SK-N-SH (cell line): ENCODE measurements at regions not wholly inside any gene's neighbourhood (a gene's known extent, or its start where the extent isn't known, plus 50 kb on each side); places are given as distances from the start of the nearest gene placed in this dataset.

Experiments used
- CTCF ChIA-PET: fragments of 300-600, 350-600 bp; formaldehyde crosslinking; extraction: SDS; loops from one replicate; lab custom pipeline; 2021; lab: Yijun Ruan, JAX
- POLR2A ChIA-PET: fragments of 350-600 bp; sonication (Branson Sonifier 250); formaldehyde crosslinking; extraction: SDS; loops from one replicate; lab custom pipeline; 2020; ENCODE audit warnings: antibody characterized with exemption, inconsistent platforms; lab: Yijun Ruan, JAX
- DNase-seq: peaks from one replicate; pipeline ENCODE4 v3.0.0; 2012
- H2AFZ ChIP-seq: fragments of 200-600 bp; sonication (generic); 2 replicates; pipeline ENCODE4 v1.8.1; 2016; ENCODE audit warnings: antibody characterized with exemption, mild to moderate bottlenecking, low read depth
- H3F3A ChIP-seq: fragments of 200-600 bp; sonication (generic); replicated peaks from 2 replicates; pipeline ENCODE3; 2016; ENCODE audit warnings: antibody characterized with exemption, mild to moderate bottlenecking; ENCODE audit not compliant: insufficient read depth
- H3K27ac ChIP-seq, 2 experiments: fragments of 200-500 bp in 1 of 2; fragments of 200-600 bp in 1 of 2; sonication (Bioruptor generic) in 1 of 2; sonication (generic), shearing (Covaris generic) in 1 of 2; 2 replicates each; pipeline versions ENCODE4 v1.5.1 to v1.6.1; 2014 to 2016; ENCODE audit warnings: low read depth in 2 of 2, inconsistent platforms in 1 of 2, low read length in 1 of 2, mild to moderate bottlenecking in 1 of 2, mixed read lengths in 1 of 2
- H3K27me3 ChIP-seq: fragments of 200-600 bp; sonication (generic), shearing (Covaris generic); 2 replicates; pipeline ENCODE4 v1.6.1; 2016; ENCODE audit warnings: mixed run types; ENCODE audit not compliant: insufficient read depth
- H3K36me3 ChIP-seq, 2 experiments: fragments of 200-500 bp in 1 of 2; fragments of 200-600 bp in 1 of 2; sonication (Bioruptor generic) in 1 of 2; sonication (generic) in 1 of 2; replicated peaks in 1 of 2; 2 replicates each; pipeline versions ENCODE3 to v1.5.1; 2014 to 2016; ENCODE audit warnings: low read length in 1 of 2, mild to moderate bottlenecking in 1 of 2; ENCODE audit not compliant: insufficient read depth in 2 of 2, control insufficient read depth in 1 of 2
- H3K4me1 ChIP-seq, 2 experiments: fragments of 200-500 bp in 1 of 2; fragments of 200-600 bp in 1 of 2; sonication (Bioruptor generic) in 1 of 2; sonication (generic), shearing (Covaris generic) in 1 of 2; 2 replicates each; pipeline versions ENCODE4 v1.5.1 to v1.6.1; 2014 to 2016; ENCODE audit warnings: low read depth in 1 of 2, low read length in 1 of 2, mixed run types in 1 of 2; ENCODE audit not compliant: insufficient read depth in 2 of 2, control insufficient read depth in 1 of 2
- H3K4me2 ChIP-seq: fragments of 200-600 bp; sonication (generic), shearing (Covaris generic); 2 replicates; pipeline ENCODE4 v1.6.1; 2017; ENCODE audit warnings: mixed run types
- H3K4me3 ChIP-seq, 2 experiments: fragments of 200-500 bp in 1 of 2; fragments of 200-600 bp in 1 of 2; sonication (Bioruptor generic) in 1 of 2; sonication (generic), shearing (Covaris generic) in 1 of 2; 2 replicates each; pipeline versions ENCODE4 v1.5.1 to v1.8.1; 2014 to 2016; ENCODE audit warnings: low read depth in 2 of 2, inconsistent platforms in 1 of 2, low read length in 1 of 2, mild to moderate bottlenecking in 1 of 2, mixed read lengths in 1 of 2, moderate library complexity in 1 of 2
- H3K79me2 ChIP-seq: fragments of 200-600 bp; sonication (generic); 2 replicates; pipeline ENCODE4 v1.8.1; 2017; ENCODE audit warnings: mild to moderate bottlenecking; ENCODE audit not compliant: insufficient read depth
- H3K9ac ChIP-seq: fragments of 200-600 bp; sonication (generic); 2 replicates; pipeline ENCODE4 v1.6.1; 2017; ENCODE audit warnings: mixed run types
- H3K9me2 ChIP-seq: fragments of 200-600 bp; sonication (generic); 2 replicates; pipeline ENCODE4 v1.6.1; 2017; ENCODE audit warnings: mixed run types
- H3K9me3 ChIP-seq: fragments of 200-600 bp; sonication (generic); 2 replicates; pipeline ENCODE4 v1.6.1; 2017; ENCODE audit warnings: mixed run types, mild to moderate bottlenecking, moderate library complexity
- H4K20me1 ChIP-seq: fragments of 200-600 bp; sonication (generic); 2 replicates; pipeline ENCODE4 v1.6.1; 2017; ENCODE audit warnings: mild to moderate bottlenecking, mixed run types; ENCODE audit not compliant: insufficient read depth
- FOXJ3 ChIP-seq: sonication (generic); formaldehyde crosslinking; IDR thresholded peaks from 2 replicates; pipeline ENCODE4 v1.5.1; 2020; ENCODE audit warnings: mild to moderate bottlenecking, missing genetic modification reagents
- FOXM1 ChIP-seq: IDR thresholded peaks from 2 replicates; pipeline ENCODE4 v1.4.0; 2012; ENCODE audit warnings: low read depth, mild to moderate bottlenecking
- GATA2 ChIP-seq: sonication (generic); formaldehyde crosslinking; IDR thresholded peaks from 2 replicates; pipeline ENCODE4 v1.5.0; 2020; ENCODE audit warnings: mild to moderate bottlenecking, missing genetic modification reagents
- NFIC ChIP-seq: IDR thresholded peaks from 2 replicates; pipeline ENCODE4 v1.4.0; 2012; ENCODE audit warnings: borderline replicate concordance
- NRF1 ChIP-seq: IDR thresholded peaks from 2 replicates; pipeline ENCODE4 v1.6.1; 2012; ENCODE audit warnings: low read depth, mild to moderate bottlenecking, low read length
- RAD21 ChIP-seq: IDR thresholded peaks from 2 replicates; pipeline ENCODE4 v1.6.1; 2012; ENCODE audit warnings: mild to moderate bottlenecking, low read length
- RXRA ChIP-seq: IDR thresholded peaks from 2 replicates; pipeline ENCODE4 v1.4.0; 2012; ENCODE audit warnings: low read depth, mild to moderate bottlenecking, borderline replicate concordance
- SIN3A ChIP-seq: IDR thresholded peaks from 2 replicates; pipeline ENCODE4 v1.6.1; 2012; ENCODE audit warnings: low read depth, mild to moderate bottlenecking, low read length, moderate library complexity, borderline replicate concordance
- SMC3 ChIP-seq: IDR thresholded peaks from 2 replicates; pipeline ENCODE4 v1.6.1; 2012; ENCODE audit warnings: low read depth, low read length, improper control_type of control experiment
- TEAD4 ChIP-seq: IDR thresholded peaks from 2 replicates; pipeline ENCODE4 v1.4.0; 2012; ENCODE audit warnings: mild to moderate bottlenecking, borderline replicate concordance; ENCODE audit not compliant: insufficient read depth
- WGBS: methylation state at CpG from one replicate; pipeline ENCODE4 v1.1.6; 2017; ENCODE audit warnings: low lambda C conversion rate; 5-methylcytosine and 5-hydroxymethylcytosine counted together
- TF ChIP-seq, protein P1 (sequence below): IDR thresholded peaks from 2 replicates; pipeline ENCODE4 v1.6.1; 2012; ENCODE audit warnings: mild to moderate bottlenecking, low read depth, low read length, moderate library complexity
- TF ChIP-seq, protein P2 (sequence below): fragments of 150-350 bp; IDR thresholded peaks from 2 replicates; pipeline ENCODE4 v1.6.1; 2016; ENCODE audit warnings: mild to moderate bottlenecking, low read depth, low read length

DNA sequence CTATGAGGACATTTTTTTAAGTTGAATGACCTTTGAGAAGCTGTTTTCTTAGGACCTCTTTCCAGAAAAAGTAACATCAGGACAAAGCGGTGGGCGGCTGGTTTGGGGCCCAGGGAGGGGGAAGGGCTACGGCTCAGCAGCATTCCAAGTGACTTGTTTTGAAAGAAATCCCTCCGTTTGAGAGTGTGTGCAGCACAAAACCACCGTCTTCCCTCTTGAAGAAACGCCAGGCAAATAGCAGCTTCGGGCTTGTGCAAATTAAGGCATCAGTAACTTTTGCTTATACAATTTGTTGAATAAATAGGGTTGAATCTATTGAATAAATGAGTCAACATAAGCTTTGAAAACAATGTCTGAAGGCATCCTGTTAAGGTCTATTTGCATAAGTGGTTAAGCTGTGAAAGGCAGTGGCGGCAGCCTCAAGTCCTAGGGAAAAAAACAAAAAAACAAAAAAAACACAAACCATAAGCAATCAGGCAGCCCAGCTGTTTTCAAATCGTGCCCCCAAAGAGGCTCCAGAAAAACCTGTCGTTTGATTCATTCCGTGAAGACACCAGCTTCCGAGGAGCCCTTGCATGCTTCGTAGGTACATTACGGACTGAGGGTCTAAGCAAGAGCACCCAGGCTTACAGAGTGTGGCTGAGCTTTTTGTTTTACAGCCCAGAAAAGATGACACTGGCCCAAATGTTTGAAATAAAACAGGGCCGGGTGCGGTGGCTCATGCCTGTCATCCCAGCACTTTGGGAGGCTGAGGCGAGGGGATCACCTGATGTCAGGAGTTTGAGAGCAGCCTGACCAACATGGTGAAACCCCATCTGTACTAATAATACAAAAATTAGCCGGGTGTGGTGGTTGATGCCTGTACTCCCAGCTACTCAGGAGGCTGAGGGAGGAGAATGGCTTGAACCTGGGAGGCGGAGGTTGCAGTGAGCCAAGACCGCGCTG, 103.7 kb downstream of the CRLF2 start (continued):
- TF ChIP-seq, protein P1, sequence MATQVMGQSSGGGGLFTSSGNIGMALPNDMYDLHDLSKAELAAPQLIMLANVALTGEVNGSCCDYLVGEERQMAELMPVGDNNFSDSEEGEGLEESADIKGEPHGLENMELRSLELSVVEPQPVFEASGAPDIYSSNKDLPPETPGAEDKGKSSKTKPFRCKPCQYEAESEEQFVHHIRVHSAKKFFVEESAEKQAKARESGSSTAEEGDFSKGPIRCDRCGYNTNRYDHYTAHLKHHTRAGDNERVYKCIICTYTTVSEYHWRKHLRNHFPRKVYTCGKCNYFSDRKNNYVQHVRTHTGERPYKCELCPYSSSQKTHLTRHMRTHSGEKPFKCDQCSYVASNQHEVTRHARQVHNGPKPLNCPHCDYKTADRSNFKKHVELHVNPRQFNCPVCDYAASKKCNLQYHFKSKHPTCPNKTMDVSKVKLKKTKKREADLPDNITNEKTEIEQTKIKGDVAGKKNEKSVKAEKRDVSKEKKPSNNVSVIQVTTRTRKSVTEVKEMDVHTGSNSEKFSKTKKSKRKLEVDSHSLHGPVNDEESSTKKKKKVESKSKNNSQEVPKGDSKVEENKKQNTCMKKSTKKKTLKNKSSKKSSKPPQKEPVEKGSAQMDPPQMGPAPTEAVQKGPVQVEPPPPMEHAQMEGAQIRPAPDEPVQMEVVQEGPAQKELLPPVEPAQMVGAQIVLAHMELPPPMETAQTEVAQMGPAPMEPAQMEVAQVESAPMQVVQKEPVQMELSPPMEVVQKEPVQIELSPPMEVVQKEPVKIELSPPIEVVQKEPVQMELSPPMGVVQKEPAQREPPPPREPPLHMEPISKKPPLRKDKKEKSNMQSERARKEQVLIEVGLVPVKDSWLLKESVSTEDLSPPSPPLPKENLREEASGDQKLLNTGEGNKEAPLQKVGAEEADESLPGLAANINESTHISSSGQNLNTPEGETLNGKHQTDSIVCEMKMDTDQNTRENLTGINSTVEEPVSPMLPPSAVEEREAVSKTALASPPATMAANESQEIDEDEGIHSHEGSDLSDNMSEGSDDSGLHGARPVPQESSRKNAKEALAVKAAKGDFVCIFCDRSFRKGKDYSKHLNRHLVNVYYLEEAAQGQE: no peak
- no peak for TF ChIP-seq FOXM1
- no peak for TF ChIP-seq FOXJ3 (CRISPR knock-in tag)
- no peak for TF ChIP-seq GATA2 (CRISPR knock-in tag)
- TF ChIP-seq SIN3A: no peak
- no peak for TF ChIP-seq TEAD4
- no peak for TF ChIP-seq SMC3
- no peak for TF ChIP-seq RXRA

DNA sequence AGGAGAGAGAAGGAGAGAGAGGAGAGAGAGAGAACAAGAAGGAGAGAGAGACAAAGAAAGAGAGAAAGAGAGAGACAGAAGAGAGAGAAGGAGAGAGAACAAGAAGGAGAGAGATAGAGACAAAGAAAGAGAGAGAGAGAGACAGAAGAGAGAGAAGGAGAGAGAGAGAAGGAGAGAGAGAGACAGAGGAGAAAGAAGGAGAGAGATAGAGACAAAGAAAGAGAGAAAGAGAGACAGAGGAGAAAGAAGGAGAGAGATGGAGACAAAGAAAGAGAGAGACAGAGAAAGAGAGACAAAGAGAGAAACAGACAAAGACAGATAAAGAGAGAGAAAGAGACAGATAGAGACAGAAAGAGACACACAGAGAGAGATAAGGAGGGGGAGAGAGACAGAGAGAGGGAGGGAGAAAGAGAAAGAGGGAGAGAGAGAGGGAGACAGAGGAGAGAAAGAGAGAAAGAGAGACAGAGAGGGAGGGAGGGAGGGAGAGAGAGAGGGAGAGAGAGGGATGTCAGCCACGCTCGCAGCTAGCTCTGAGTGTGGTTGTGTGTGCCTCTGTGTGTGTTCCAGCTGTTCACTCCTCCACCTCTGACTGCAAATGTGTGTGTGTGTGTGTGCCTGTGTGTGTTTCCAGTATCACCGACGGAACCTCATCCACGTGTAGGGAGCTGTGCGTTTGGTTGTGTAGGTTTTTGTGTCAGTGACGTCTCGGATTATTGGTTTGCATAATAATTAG, 105.8 kb downstream of the CRLF2 start:
- no peak overlapping the region for H3K27ac ChIP-seq
- TF ChIP-seq NRF1 (no peak), SIN3A (no peak), NFIC (no peak), RAD21 (no peak)
- TF ChIP-seq, protein P2, sequence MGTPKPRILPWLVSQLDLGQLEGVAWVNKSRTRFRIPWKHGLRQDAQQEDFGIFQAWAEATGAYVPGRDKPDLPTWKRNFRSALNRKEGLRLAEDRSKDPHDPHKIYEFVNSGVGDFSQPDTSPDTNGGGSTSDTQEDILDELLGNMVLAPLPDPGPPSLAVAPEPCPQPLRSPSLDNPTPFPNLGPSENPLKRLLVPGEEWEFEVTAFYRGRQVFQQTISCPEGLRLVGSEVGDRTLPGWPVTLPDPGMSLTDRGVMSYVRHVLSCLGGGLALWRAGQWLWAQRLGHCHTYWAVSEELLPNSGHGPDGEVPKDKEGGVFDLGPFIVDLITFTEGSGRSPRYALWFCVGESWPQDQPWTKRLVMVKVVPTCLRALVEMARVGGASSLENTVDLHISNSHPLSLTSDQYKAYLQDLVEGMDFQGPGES: no peak
- H3K4me1 ChIP-seq: no peaks in the 10 kb centered on the region
- H3K27me3 ChIP-seq: no peaks in the 10 kb centered on the region; the same call in 1 of the 2 replicates
- H3K9me2 ChIP-seq: no peaks in the 10 kb centered on the region
- H3K36me3 ChIP-seq: no peaks in the 10 kb centered on the region
- H3F3A ChIP-seq: no peaks in the 10 kb centered on the region
- CTCF ChIA-PET: no interaction called here
- POLR2A ChIA-PET: no interaction called here
- H3K9ac ChIP-seq: no peak overlapping the region
- no peak overlapping the region for H2AFZ ChIP-seq
- DNase-seq: no peak
- WGBS: 3% methylated on average over 8 of the region's 8 CpGs
- no peaks in the 10 kb centered on the region for H4K20me1 ChIP-seq
- no peak overlapping the region for H3K4me3 ChIP-seq
- no peaks in the 10 kb centered on the region for H3K9me3 ChIP-seq
- H3K79me2 ChIP-seq: no peaks in the 10 kb centered on the region
- no peak overlapping the region for H3K4me2 ChIP-seq
